GM23338 (cell line): ENCODE measurements at regions not wholly inside any gene's neighbourhood (a gene's known extent, or its start where the extent isn't known, plus 50 kb on each side); places are given as distances from the start of the nearest gene placed in this dataset.

Source experiments
- CTCF ChIP-seq, 2 experiments: fragments of 200-600 bp in 1 of 2; sonication (generic) in 1 of 2; conservative IDR thresholded peaks; 2 replicates each; pipeline versions ENCODE4 v1.5.1 to v1.6.1; 2016 to 2017; ENCODE audit warnings: antibody characterized with exemption in 2 of 2, low read depth in 2 of 2, mild to moderate bottlenecking in 2 of 2, moderate library complexity in 1 of 2
- EZH2 ChIP-seq: fragments of 200-600 bp; sonication (generic); IDR thresholded peaks from one replicate; pipeline ENCODE4 v1.8.0; 2017; ENCODE audit warnings: antibody characterized with exemption, mild to moderate bottlenecking, low read depth; ENCODE audit not compliant: unreplicated experiment
- EZH2phosphoT487 ChIP-seq: fragments of 200-600 bp; sonication (generic); IDR thresholded peaks from one replicate; pipeline ENCODE4 v1.8.1; 2018; ENCODE audit warnings: antibody characterized with exemption; ENCODE audit not compliant: unreplicated experiment
- POLR2AphosphoS5 ChIP-seq: IDR thresholded peaks from 2 replicates; pipeline ENCODE4 v1.6.1; 2016; ENCODE audit warnings: antibody characterized with exemption, low read depth
- REST ChIP-seq: IDR thresholded peaks from one replicate; pipeline ENCODE4 v1.6.1; 2018; ENCODE audit warnings: antibody characterized with exemption; ENCODE audit not compliant: unreplicated experiment

- no peak for TF ChIP-seq POLR2AphosphoS5
- no peak for TF ChIP-seq EZH2
- no peak for TF ChIP-seq REST
- no peak for TF ChIP-seq CTCF (conservative IDR thresholded peaks at IDR 0.05; ENCODE audit: low read depth in 2 of 2)
- TF ChIP-seq EZH2phosphoT487 = no peak
Measured at GRCh38 chr4:176963121-176963520, 170.4 kb upstream of the VEGFC start.
